Fibroblast of gingiva (primary cell): ENCODE measurements at regions not wholly inside any gene's neighbourhood (a gene's known extent, or its start where the extent isn't known, plus 50 kb on each side); places are given as distances from the start of the nearest gene placed in this dataset.

Experiments used
- DNase-seq: peaks from one replicate; pipeline ENCODE4 v3.0.0-alpha.2; 2011; ENCODE audit warnings: low read depth

DNA sequence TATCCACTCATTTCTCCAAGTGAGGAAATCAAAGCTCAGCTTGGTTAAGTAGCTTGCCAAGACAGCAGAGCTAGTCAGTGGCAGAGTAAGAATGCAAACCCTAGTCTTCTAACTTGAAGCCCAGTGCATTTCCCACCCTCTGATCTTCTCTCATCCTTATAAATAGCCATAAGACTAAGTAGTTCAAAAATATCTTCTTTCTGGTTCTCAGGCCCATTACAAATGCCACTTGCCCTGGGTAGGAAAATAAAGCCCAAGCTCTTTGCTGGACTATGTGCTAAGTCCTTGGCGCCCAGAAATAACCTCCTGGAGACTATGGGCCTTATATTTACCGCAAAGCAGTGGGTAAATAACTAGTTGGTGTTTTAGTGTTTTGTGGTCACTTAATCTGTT, 505.8 kb downstream of the PLPP3 start:
- no peak for DNase-seq

- DNase-seq: no peak
Observed at GRCh38 chr1:56073206-56073605, 506.2 kb downstream of the PLPP3 start.

DNA sequence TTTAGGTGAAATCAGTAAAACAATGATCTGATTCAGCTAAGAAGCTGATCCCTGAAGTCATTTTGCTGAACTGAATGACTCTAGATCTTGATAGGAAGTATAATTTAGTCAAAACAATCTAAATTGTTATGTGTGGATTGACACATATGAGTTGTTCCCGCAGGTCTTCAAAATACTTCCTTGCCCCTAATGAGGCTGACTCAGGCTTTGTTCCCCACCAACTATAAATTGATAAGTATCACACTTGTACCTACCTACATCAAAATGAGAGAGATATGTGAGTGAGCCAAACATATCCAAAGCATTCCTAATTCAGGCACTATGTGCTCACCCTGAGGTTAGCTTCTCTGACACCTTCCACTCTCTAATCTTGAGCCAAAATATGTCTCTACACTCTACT, 507.1 kb downstream of the PLPP3 start:
- no peak for DNase-seq

DNA sequence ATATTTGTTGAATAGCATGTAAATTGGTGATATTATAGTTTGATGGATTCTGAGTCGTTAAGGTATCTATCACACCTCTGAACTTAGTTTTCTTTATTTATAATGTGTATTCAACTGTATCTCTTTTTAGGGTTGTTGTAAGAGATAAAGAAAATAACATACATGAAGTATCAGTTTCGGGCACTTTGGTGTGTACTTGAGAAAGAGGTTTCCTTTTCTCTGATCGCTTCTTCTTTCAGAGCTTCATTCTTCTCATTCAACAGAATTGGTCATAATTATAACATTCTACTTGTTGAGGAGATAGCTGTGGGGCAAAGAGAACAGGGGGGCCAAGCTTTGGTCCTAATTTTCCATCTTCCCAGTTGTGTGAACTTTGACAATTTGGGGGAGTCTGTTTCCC, 508.0 kb downstream of the PLPP3 start:
- DNase-seq: no peak

DNA sequence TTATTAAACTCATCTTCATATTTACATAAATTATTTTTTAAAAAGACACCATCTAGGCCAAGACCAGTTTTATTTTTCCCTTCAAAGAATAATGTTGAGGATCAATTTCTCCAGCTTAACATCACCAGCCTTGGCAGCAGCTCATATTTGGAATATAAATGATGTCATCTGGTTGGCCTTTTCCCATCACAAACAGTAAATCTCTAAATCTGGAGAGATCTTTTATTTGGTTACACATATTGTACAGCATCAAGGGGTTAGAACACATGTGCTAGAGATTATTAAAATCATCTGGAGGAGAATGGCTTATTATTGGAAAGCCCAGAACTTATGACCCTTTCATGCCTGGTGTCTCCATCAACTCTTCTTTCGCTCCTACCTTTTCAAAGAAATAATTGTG, 508.8 kb downstream of the PLPP3 start:
- peak; percentile 90 for DNase-seq

DNA sequence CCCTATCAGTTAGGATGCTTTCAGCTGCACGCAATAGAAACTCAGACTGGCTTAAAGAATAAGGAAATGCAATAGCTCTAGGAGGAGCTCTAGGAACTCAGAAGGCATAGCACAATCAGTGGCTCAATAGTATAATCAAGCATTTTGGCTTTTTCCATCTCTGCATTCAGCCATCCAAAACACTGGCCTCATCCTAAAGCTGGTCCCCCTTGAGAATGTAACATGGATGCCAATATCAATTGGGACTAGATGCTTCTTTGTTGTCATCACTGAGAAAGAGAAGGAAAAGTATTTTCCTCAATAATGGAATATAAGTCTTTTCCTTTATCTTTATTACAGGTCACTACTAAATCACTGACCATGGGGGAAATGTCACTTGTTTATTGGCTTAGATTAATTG, 509.5 kb downstream of the PLPP3 start:
- no peak for DNase-seq

DNA sequence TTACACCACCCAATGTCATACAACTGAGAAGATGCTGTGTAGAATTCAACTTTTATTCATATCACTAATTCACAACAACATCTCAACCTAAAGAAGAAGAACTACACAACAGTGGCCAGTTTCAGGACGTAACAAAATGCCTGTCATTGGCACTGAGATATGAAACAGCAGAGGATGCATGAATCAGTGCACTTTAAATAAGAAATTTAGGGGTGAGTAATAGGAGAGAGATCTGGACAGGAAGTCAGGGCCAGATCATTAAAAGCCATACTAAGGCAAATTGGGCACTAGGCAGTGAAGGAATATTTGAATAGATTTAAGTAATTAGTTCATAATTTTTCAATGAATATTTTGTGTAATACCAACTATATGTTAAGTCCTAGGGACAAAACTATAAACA, 510.5 kb downstream of the PLPP3 start:
- DNase-seq: peak; percentile 37

DNA sequence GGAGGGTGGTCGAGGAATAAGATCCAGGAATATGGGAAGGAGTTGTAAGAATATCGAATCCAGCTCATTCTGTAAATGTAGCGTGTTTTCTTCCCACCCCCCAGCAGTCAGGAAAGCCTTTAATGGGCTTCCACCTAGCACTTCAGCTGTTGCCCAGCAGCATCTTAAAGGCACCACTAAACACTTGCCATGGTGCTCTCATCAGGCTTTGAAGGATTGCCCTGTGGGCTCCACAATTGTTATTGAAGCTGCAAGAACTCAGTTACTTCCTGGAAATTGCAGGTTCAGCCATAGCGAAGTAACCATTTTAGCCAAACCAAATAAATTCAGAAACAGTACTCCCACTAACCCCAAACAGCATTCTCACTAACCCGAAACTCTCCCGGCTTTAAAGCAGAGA, 511.2 kb downstream of the PLPP3 start:
- DNase-seq: no peak

GRCh38 chr1:56065729-56066128, 513.6 kb downstream of the PLPP3 start:
- peak; percentile 11 for DNase-seq

DNA sequence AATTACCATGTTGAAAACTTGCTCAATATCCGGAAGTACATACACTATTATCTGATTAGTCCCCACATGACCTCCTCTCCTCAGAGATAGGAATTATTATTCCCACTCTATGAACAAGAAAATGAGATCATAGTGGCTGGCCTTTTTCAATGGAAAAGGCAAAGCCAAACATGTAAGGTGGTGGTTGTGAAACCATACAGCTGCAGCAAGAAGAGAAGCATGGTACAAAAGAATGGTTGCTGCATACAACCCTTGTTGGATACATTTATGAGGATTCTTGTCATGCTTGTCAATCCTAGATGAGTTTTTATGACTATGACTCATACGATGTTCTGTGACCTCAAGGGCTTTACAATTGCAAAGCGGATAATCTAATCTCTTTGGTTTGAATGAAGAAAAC, 514.7 kb downstream of the PLPP3 start:
- peak; percentile 14 for DNase-seq

- DNase-seq: no peak
Observed at GRCh38 chr1:56063461-56063860, 515.9 kb downstream of the PLPP3 start.

- no peak for DNase-seq
Observed at GRCh38 chr1:56062625-56063024, 516.7 kb downstream of the PLPP3 start.

GRCh38 chr1:56061824-56062223, 517.5 kb downstream of the PLPP3 start:
- DNase-seq: no peak

DNA sequence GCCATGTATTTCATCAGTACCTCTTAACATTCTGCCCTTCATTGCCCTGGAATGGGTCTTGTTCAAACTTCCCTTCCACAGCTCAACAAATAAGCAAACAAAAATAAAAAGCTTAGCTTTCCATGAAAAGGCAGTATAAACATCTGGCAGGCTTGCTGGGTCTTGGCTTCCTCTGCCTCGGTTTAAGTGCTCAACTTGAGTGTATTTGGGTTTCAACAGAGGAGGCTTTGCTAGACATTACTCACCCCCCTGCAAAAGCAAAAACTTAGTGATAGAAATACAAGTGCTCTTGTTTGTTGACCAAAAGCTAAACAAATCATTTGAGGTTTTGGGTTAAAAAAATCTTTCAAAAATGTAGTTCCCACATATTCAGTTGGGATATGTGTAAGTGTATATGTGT, 518.5 kb downstream of the PLPP3 start:
- DNase-seq: peak; percentile 58

- peak; percentile 7 for DNase-seq
Observed at GRCh38 chr1:56057466-56058405, 521.6 kb downstream of the PLPP3 start.

DNA sequence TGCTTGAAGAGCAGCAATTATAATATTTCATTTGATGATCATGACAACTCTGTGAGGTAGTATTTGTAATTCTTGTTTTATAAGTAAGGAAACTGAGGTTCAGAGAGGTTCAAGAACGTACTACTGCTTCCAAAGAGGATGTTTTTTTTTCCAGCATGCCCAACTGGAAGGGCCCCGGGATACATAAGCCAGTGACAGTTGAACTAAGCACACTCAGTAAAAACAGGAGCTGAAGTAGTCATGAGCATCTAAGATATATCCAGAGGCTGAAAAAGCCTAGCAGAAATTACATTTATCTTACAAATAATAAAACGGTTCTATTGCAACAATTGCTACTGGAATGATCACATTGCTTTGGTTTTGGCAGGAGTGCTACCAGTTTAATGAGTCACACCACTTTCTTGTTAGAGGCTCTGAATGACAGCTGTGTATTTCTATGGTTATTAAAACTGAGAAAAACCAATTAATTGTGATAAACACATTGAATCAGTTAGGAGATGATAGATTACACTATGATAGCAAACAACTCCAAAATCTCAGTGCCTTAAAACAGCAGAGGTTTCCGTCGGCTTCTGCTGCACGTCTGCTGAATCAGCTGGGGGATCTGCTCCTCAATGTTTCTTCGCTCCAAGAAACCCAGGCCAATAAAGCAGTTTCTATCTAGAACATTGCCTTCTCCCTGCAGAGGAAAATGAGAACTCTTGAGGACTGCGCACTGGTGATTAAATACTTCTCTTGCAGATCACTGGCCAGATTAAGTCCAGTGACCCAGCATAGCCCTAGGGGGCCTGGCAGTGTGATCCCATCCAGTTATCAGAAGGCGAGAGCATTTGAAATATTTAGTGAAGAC, 522.7 kb downstream of the PLPP3 start:
- peak; percentile 57 for DNase-seq

DNA sequence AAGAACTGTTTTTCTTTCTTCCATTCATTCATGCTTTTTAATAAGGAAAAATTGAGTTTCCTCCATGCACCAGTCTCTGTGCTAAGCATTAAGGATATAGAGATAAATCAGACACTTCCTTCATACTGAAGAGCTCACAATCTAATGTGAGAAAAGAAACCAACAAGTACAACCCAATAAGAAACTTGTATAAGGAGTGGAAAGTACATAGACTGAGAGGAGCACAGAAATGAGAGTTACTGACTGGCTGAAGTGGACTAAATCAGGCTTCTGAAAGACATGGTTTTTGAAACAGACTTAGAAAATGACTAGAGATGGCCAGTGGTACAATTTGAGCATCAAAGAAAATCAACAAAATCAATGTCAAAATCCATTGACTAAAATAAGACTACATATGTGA, 524.4 kb downstream of the PLPP3 start:
- no peak for DNase-seq

- no peak for DNase-seq
Observed at GRCh38 chr1:56052041-56052440, 527.3 kb downstream of the PLPP3 start.

- DNase-seq: no peak
Observed at GRCh38 chr1:56050911-56051310, 528.5 kb downstream of the PLPP3 start.

GRCh38 chr1:56045477-56045876, 533.9 kb downstream of the PLPP3 start:
- no peak for DNase-seq

GRCh38 chr1:56045062-56045461, 534.3 kb downstream of the PLPP3 start:
- no peak for DNase-seq

DNA sequence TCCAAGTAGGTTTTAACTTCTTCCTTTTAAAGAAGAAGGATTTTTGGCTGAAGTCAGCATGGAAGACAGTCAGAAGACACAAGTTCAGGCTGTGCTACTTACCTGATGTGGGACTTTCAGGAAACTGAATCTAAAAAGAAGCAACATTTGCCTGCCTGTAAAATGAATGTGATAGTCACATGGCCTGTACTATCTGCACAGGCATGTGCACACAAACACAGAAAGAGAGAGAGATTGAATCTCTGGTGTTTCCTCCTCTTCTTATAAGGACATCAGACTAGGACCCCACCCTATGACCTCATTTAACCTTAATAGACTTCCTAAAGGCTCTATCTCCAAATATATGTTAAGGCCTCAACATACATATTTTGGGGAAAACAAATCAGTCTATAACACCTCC, 542.9 kb downstream of the PLPP3 start:
- no peak for DNase-seq

DNA sequence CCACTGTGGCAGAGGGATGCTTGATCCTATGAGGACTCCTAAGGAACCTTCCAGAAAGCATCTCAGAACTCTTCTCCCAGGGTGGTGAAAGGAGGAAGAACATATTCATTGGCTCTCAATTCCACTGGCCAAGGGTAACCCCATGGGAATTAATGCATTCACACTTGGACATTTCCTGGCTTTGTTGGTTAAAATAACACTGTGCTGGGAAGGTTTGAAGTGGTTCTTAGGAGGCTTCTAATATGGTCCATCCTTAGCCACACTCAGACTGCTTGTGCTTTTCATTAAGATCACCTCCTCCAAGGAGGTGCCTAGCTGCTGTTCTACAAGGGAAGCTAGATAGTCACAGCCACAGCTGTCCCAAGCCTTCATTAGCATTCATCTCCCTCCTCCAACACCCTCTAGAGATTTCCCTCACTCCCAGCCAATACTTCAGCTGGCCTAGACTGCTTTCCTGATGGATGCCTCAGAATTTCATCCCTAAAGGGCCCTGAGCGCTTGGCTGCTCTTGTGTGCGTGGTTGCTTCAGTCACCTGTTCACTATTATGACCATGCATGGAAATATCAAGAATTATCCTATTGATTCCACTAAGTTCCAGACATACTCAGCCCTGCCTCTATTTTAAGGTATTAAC, 544.4 kb downstream of the PLPP3 start:
- peak; percentile 3 for DNase-seq
